ENCODE measurements at regions not wholly inside any gene's neighbourhood (a gene's known extent, or its start where the extent isn't known, plus 50 kb on each side); places are given as distances from the start of the nearest gene placed in this dataset.

DNA sequence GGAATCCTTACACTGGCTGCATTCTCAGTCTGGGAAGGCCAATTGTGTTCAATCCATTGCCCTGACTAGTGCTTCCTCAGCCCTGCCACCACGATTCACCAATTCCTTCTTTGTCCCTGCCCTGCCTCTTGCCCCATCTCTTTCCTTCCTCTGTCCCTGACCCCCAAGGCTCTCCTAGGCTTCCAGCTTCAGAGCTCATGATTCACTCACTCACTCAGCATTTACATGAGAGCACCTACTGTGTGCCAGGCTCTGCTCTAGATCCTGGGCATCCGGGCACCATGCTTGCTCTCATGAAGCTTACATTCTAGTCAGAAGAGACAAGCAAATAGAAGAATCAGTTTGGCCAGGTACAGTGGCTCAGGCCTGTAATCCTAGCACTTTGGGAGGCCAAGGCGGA, 489.5 kb upstream of the JARID2 start:
- Histone ChIP-seq H3K14ac (ENCODE audit: insufficient read depth, low read length) (no peak overlapping the region), H3K9me3 (ENCODE audit: control insufficient read depth, low read depth, low read length) (no peaks in the 10 kb centered on the region), H3K56ac (ENCODE audit: insufficient read length, low read depth, low read length) (no peak overlapping the region), H3K27ac (ENCODE audit: insufficient read length, low read depth, low read length) (no peak overlapping the region), H2BK20ac (ENCODE audit: low read depth, low read length, poor library complexity, severe bottlenecking) (no peak overlapping the region), H3K18ac (ENCODE audit: insufficient read length, low read depth, low read length) (no peak overlapping the region), H4K8ac (replicated peaks; ENCODE audit: insufficient read length, low read depth, low read length) (no peak overlapping the region), H2BK120ac (ENCODE audit: low read depth, low read length, poor library complexity, severe bottlenecking) (no peak overlapping the region), H4K20me1 (ENCODE audit: control insufficient read depth, insufficient read depth, insufficient read length) (no peaks in the 10 kb centered on the region), H2AK5ac (ENCODE audit: insufficient read length, low read length) (peak overlapping the region; percentile 59), H2BK12ac (ENCODE audit: insufficient read length, low read depth, low read length) (no peak overlapping the region), H3K9ac (ENCODE audit: extremely low read depth, insufficient read length, low read length) (no peak overlapping the region), H3K79me1 (ENCODE audit: insufficient read depth, low read depth, low read length, poor library complexity, severe bottlenecking) (no peaks in the 10 kb centered on the region), H3K27me3 (ENCODE audit: insufficient read depth, low read length) (no peaks in the 10 kb centered on the region), H4K5ac (ENCODE audit: insufficient read length, low read depth, low read length) (no peak overlapping the region), H2AFZ (ENCODE audit: low read length) (no peak overlapping the region), H3K79me2 (ENCODE audit: insufficient read depth, low read length) (no peaks in the 10 kb centered on the region), H3K23me2 (ENCODE audit: insufficient read length, low read depth, low read length, poor library complexity, severe bottlenecking) (no peaks in the 10 kb centered on the region), H2BK15ac (ENCODE audit: low read depth, low read length) (no peak overlapping the region), H3T11ph (ENCODE audit: low read length) (no peak overlapping the region), H3K23ac (ENCODE audit: insufficient read length, low read depth, low read length) (no peak overlapping the region), H2BK5ac (ENCODE audit: insufficient read length, low read length) (no peak overlapping the region), H4K91ac (ENCODE audit: insufficient read length, low read depth, low read length) (no peak overlapping the region), H3K4me1 (ENCODE audit: insufficient read depth, low read length) (no peaks in the 10 kb centered on the region; the same call in 1 of the 2 replicates), H3K4ac (ENCODE audit: low read depth, low read length) (no peak overlapping the region), H3K4me2 (ENCODE audit: insufficient read depth, insufficient read length, low read length) (no peak overlapping the region)
- no peak overlapping the region for H3K27ac Mint-ChIP-seq
- peaks cover 0 to 2% of the 10 kb centered on the region in 2 experiments; a peak in 1 of 5 replicates for H3K9me3 Mint-ChIP-seq
- no peaks in the 10 kb centered on the region for H3K27me3 Mint-ChIP-seq (ENCODE audit: low read depth)
- H3K4me1 Mint-ChIP-seq = peaks cover 11 to 13% of the 10 kb centered on the region in 2 experiments
- H3K4me3 Mint-ChIP-seq = no peak overlapping the region
- peaks cover 0 to 3% (median 0%) of the 10 kb centered on the region in 3 experiments; a peak in 3 of 7 replicates for H3K36me3 Mint-ChIP-seq (ENCODE audit: insufficient read depth in 1 of 3, low read depth in 3 of 3)
- TF ChIP-seq, protein P1, sequence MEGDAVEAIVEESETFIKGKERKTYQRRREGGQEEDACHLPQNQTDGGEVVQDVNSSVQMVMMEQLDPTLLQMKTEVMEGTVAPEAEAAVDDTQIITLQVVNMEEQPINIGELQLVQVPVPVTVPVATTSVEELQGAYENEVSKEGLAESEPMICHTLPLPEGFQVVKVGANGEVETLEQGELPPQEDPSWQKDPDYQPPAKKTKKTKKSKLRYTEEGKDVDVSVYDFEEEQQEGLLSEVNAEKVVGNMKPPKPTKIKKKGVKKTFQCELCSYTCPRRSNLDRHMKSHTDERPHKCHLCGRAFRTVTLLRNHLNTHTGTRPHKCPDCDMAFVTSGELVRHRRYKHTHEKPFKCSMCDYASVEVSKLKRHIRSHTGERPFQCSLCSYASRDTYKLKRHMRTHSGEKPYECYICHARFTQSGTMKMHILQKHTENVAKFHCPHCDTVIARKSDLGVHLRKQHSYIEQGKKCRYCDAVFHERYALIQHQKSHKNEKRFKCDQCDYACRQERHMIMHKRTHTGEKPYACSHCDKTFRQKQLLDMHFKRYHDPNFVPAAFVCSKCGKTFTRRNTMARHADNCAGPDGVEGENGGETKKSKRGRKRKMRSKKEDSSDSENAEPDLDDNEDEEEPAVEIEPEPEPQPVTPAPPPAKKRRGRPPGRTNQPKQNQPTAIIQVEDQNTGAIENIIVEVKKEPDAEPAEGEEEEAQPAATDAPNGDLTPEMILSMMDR (conservative IDR thresholded peaks at IDR 0.05) = no peak
- WGBS (ENCODE audit: extremely low coverage, insufficient read length, low lambda C conversion rate) = no CpG with 5 or more reads among the region's 3 CpGs
- DNase-seq = no peak
